ENCODE measurements at regions not wholly inside any gene's neighbourhood (a gene's known extent, or its start where the extent isn't known, plus 50 kb on each side); places are given as distances from the start of the nearest gene placed in this dataset.

GRCh38 chr22:48486134-48486532 lies 1341.5 kb downstream of the BRD1 start:
- Histone ChIP-seq H4K20me1 (ENCODE audit: insufficient read depth, low read length) (no peaks in the 10 kb centered on the region), H3K18ac (ENCODE audit: low read depth, low read length) (no peak overlapping the region), H2BK20ac (ENCODE audit: low read depth, low read length) (no peak overlapping the region), H2AFZ (replicated peaks; ENCODE audit: low read length, poor library complexity) (no peak overlapping the region), H3K9ac (ENCODE audit: low read depth, low read length) (no peak overlapping the region), H2BK15ac (ENCODE audit: low read depth, low read length) (no peak overlapping the region), H3K36me3 (ENCODE audit: control insufficient read depth, insufficient read depth, low read length) (no peaks in the 10 kb centered on the region), H2BK120ac (ENCODE audit: low read depth, low read length) (no peak overlapping the region), H2AK9ac (replicated peaks; ENCODE audit: low read depth, low read length, poor library complexity) (no peak overlapping the region), H2AK5ac (ENCODE audit: low read depth, low read length) (no peak overlapping the region), H3K27me3 (ENCODE audit: control insufficient read depth, insufficient read depth, low read length) (peaks cover 19% of the 10 kb centered on the region; the same call in 1 of the 2 replicates), H3K23ac (ENCODE audit: low read depth, low read length) (no peak overlapping the region), H3K9me1 (ENCODE audit: insufficient read depth, low read length) (no peaks in the 10 kb centered on the region), H3K4me3 (ENCODE audit: insufficient read depth, low read depth, low read length) (no peak overlapping the region), H3K56ac (ENCODE audit: extremely low read depth, insufficient read depth, low read length) (no peak overlapping the region), H4K8ac (ENCODE audit: low read depth in 2 of 2, low read length in 2 of 2) (no peak overlapping the region), H3K14ac (replicated peaks; ENCODE audit: low read depth, low read length) (no peak overlapping the region), H3K4me2 (ENCODE audit: low read depth, low read length) (no peak overlapping the region), H2BK5ac (ENCODE audit: low read depth, low read length, poor library complexity, severe bottlenecking) (no peak overlapping the region), H3K4me1 (ENCODE audit: control insufficient read depth, insufficient read depth, low read length) (no peaks in the 10 kb centered on the region), H3K4ac (ENCODE audit: low read depth, low read length) (no peak overlapping the region), H3K79me1 (ENCODE audit: low read depth in 1 of 2, low read length in 2 of 2) (no peaks in the 10 kb centered on the region), H3K9me3 (ENCODE audit: control insufficient read depth, insufficient read depth, low read length) (no peaks in the 10 kb centered on the region; the same call in 1 of the 2 replicates), H3K27ac (ENCODE audit: insufficient read depth, low read length) (no peak overlapping the region), H4K91ac (ENCODE audit: insufficient read depth, low read depth, low read length) (no peak overlapping the region), H4K5ac (ENCODE audit: low read depth, low read length) (no peak overlapping the region)
- no peak for TF ChIP-seq MAFK (IDR thresholded peaks at IDR 0.05; ENCODE audit: low read depth, low read length)
- no peak for TF ChIP-seq RAD21 (IDR thresholded peaks at IDR 0.05; ENCODE audit: low read length)
- no peak for TF ChIP-seq SMC3 (IDR thresholded peaks at IDR 0.05; ENCODE audit: low read depth, low read length)
- no peak for TF ChIP-seq CEBPB (IDR thresholded peaks at IDR 0.05; ENCODE audit: low read depth, low read length)
- no peak for TF ChIP-seq FOS (IDR thresholded peaks at IDR 0.05; ENCODE audit: low read depth, low read length)
- no peak for TF ChIP-seq RFX5 (IDR thresholded peaks at IDR 0.05; ENCODE audit: low read depth, low read length)
- no peak for TF ChIP-seq ELK1 (IDR thresholded peaks at IDR 0.05; ENCODE audit: borderline replicate concordance, low read depth, low read length)
- no peak for TF ChIP-seq MAZ (IDR thresholded peaks at IDR 0.05; ENCODE audit: borderline replicate concordance, low read depth, low read length)
- TF ChIP-seq POLR2A (IDR thresholded peaks at IDR 0.05; ENCODE audit: low read depth, low read length): no peak
- no peak for TF ChIP-seq CHD1 (IDR thresholded peaks at IDR 0.05; ENCODE audit: low read depth, low read length)
- no peak for TF ChIP-seq CTCF (conservative IDR thresholded peaks at IDR 0.05; ENCODE audit: low read depth, low read length)
- TF ChIP-seq, protein P1, sequence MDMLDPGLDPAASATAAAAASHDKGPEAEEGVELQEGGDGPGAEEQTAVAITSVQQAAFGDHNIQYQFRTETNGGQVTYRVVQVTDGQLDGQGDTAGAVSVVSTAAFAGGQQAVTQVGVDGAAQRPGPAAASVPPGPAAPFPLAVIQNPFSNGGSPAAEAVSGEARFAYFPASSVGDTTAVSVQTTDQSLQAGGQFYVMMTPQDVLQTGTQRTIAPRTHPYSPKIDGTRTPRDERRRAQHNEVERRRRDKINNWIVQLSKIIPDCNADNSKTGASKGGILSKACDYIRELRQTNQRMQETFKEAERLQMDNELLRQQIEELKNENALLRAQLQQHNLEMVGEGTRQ (IDR thresholded peaks at IDR 0.05; ENCODE audit: low read depth, low read length): no peak
- TF ChIP-seq RCOR1 (IDR thresholded peaks at IDR 0.05; ENCODE audit: insufficient replicate concordance, low read length): no peak
- no peak for TF ChIP-seq NFE2L2 (IDR thresholded peaks at IDR 0.05; ENCODE audit: low read depth, low read length)
- no peak for TF ChIP-seq MXI1 (IDR thresholded peaks at IDR 0.05; ENCODE audit: borderline replicate concordance, low read depth, low read length)
- intact Hi-C loops (cut with micrococcal nuclease) (no loop called here), dilution Hi-C loops (cut with HindIII; ENCODE audit: low sequenced_read_pairs, unreplicated experiment) (no loop called here), in situ Hi-C loops (cut with MboI; ENCODE audit: low sequenced_read_pairs) (no loop called here)
- DNase-seq (no peak), ATAC-seq (ENCODE audit: low read depth) (no peak)
- no TSS peak for BruUV-seq (replicated peaks)
- no CpG with 5 or more reads among the region's 11 CpGs for WGBS, 2 experiments (ENCODE audit: extremely low coverage in 2 of 2, insufficient read length in 1 of 2)
- ChIA-PET POLR2A (ENCODE audit: unreplicated experiment) (no interaction called here), CTCF (interaction anchor here (0.6 kb wide), 1 partner anchor 194 kb away, joined by 3 read pairs; no protein-coding TSS in a partner anchor)

Data from IMR-90 (cell line).